Prostate gland (tissue), 2 donors: ENCODE measurements at regions not wholly inside any gene's neighbourhood (a gene's known extent, or its start where the extent isn't known, plus 50 kb on each side); places are given as distances from the start of the nearest gene placed in this dataset.

ENCODE experiments used
- POLR2AphosphoS5 ChIP-seq: sonication (generic); formaldehyde crosslinking; IDR thresholded peaks from one replicate; pipeline ENCODE4 v1.6.1; 2017; ENCODE audit warnings: antibody characterized with exemption
- TF ChIP-seq, protein P1 (sequence below), 4 experiments: fragments of 200-600 bp in 2 of 4; fragments of 450-650 bp in 2 of 4; sonication (generic) in 2 of 4; IDR thresholded peaks; 1 replicate in 3 of 4; 2 replicates in 1 of 4; pipeline ENCODE4 v1.5.1; 2016 to 2019; ENCODE audit warnings: antibody characterized with exemption in 4 of 4, mild to moderate bottlenecking in 2 of 4, moderate library complexity in 2 of 4

DNA sequence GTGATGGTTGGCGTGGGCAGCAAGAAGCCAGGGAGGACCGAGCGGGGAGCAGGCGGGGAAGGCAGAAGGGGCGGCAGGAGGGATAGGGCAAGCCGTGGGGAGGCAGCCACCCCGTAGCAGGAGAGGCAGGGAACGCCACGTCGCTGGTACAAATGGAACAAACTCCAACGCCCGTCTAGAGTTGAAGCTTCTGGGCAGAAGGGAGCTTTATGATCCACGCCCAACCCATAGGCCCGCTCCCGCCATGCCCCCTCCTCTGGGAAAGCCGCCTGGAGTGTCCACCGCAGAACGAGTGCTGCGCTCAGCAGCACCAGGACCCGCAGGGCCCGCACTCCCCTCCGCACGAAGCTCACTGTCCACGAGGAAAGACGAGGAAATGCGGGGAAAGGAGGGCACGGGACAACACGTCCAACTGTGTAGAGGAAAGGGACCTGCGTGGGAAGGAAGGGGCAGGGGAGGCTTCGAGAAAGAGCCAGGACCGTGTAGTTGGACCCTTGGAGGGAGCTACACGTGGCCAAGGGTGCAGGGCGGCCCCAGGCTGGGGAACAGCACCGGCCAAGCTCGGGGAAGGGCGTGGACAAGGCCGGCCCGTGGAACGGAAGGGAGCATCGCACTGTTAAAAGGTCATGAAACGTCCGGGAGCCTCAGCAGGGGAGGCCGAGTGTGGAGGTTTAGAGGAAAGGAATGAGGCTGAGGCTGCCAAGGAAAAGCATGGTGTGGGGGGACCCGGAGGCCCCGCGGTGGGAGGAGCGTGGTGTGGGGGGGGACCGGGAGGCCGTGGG, 204.0 kb downstream of the DLL1 start:
- TF ChIP-seq, protein P1, sequence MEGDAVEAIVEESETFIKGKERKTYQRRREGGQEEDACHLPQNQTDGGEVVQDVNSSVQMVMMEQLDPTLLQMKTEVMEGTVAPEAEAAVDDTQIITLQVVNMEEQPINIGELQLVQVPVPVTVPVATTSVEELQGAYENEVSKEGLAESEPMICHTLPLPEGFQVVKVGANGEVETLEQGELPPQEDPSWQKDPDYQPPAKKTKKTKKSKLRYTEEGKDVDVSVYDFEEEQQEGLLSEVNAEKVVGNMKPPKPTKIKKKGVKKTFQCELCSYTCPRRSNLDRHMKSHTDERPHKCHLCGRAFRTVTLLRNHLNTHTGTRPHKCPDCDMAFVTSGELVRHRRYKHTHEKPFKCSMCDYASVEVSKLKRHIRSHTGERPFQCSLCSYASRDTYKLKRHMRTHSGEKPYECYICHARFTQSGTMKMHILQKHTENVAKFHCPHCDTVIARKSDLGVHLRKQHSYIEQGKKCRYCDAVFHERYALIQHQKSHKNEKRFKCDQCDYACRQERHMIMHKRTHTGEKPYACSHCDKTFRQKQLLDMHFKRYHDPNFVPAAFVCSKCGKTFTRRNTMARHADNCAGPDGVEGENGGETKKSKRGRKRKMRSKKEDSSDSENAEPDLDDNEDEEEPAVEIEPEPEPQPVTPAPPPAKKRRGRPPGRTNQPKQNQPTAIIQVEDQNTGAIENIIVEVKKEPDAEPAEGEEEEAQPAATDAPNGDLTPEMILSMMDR (IDR thresholded peaks at IDR 0.05): no peak
- TF ChIP-seq POLR2AphosphoS5: no peak
